ENCODE measurements at regions not wholly inside any gene's neighbourhood (a gene's known extent, or its start where the extent isn't known, plus 50 kb on each side); places are given as distances from the start of the nearest gene placed in this dataset.

- TF ChIP-seq CTCF (IDR thresholded peaks at IDR 0.05; ENCODE audit: low read depth, low read length), result no peak
- no peak for TF ChIP-seq EZH2phosphoT487 (IDR thresholded peaks at IDR 0.05; ENCODE audit: low read depth)
Measured at GRCh38 chr2:155600914-155601760, 731.4 kb downstream of the NR4A2 start.
